DOHH2 (cell line): ENCODE measurements at regions not wholly inside any gene's neighbourhood (a gene's known extent, or its start where the extent isn't known, plus 50 kb on each side); places are given as distances from the start of the nearest gene placed in this dataset.

ENCODE experiments used
- CTCF ChIP-seq: fragments of 200-600 bp; sonication (generic); IDR thresholded peaks from one replicate; pipeline ENCODE4 v1.5.1; 2014; ENCODE audit warnings: antibody characterized with exemption, mild to moderate bottlenecking, low read depth, low read length; ENCODE audit not compliant: poor library complexity, severe bottlenecking
- EZH2phosphoT487 ChIP-seq: fragments of 200-600 bp; sonication (generic); IDR thresholded peaks from 2 replicates; pipeline ENCODE4 v1.6.1; 2017; ENCODE audit warnings: borderline replicate concordance, mild to moderate bottlenecking, antibody characterized with exemption, low read length, moderate library complexity, mixed read lengths

GRCh38 chr14:65354715-65355114 lies 57.8 kb upstream of the FUT8 start:
- TF ChIP-seq CTCF = no peak
- no peak for TF ChIP-seq EZH2phosphoT487
